Body of pancreas (tissue), 4 donors: ENCODE measurements at regions not wholly inside any gene's neighbourhood (a gene's known extent, or its start where the extent isn't known, plus 50 kb on each side); places are given as distances from the start of the nearest gene placed in this dataset.

ENCODE experiments used
- ATAC-seq: fragments of 150-250 bp; one replicate; pipeline ENCODE4 v1.9.1; 2016
- DNase-seq, 4 donors: peaks; one replicate each; pipeline ENCODE4 v3.0.0-alpha.2; 2019
- H3K27ac ChIP-seq, 4 donors: fragments of 200-600 bp; sonication (generic); 1 replicate in 3 of 4; 2 replicates in 1 of 4; pipeline versions ENCODE4 v1.5.1 to v1.6.1; 2016 to 2019; ENCODE audit warnings: mild to moderate bottlenecking in 1 of 4, mixed read lengths in 1 of 4, moderate library complexity in 1 of 4
- H3K27me3 ChIP-seq, 2 donors: fragments of 200-600 bp; sonication (generic); one replicate each; pipeline ENCODE4 v1.6.0; 2016; ENCODE audit warnings: mild to moderate bottlenecking in 1 of 2
- H3K36me3 ChIP-seq, 2 donors: fragments of 200-600 bp; sonication (generic); replicated peaks in 1 of 2; 2 replicates each; pipeline ENCODE4 v1.5.1; 2016; ENCODE audit warnings: low read depth in 2 of 2; ENCODE audit not compliant: insufficient read depth in 1 of 2
- H3K4me1 ChIP-seq: fragments of 200-600 bp; sonication (generic); one replicate; pipeline ENCODE4 v1.6.0; 2016
- H3K4me3 ChIP-seq, 2 donors: fragments of 200-600 bp; sonication (generic); 1 replicate in 1 of 2; 2 replicates in 1 of 2; pipeline ENCODE4 v1.5.1; 2016 to 2019
- H3K9me3 ChIP-seq, 3 donors: fragments of 200-600 bp; sonication (generic); 1 replicate in 2 of 3; 2 replicates in 1 of 3; pipeline ENCODE4 v1.5.1; 2016
- POLR2A ChIP-seq, 3 donors: fragments of 450-650 bp; IDR thresholded peaks; one replicate each; pipeline ENCODE4 v1.6.1; 2016; ENCODE audit warnings: antibody characterized with exemption in 3 of 3, mild to moderate bottlenecking in 2 of 3
- WGBS, 2 donors: methylation state at CpG; one replicate each; pipeline ENCODE4 v1.1.5; 2017; 5-methylcytosine and 5-hydroxymethylcytosine counted together
- intact Hi-C: fragments of 100-400 bp; cut with DNase I; formaldehyde crosslinking; loops from one replicate; pipeline ENCODE4 v1.15.1; 2023
- TF ChIP-seq, protein P1 (sequence below), 7 experiments: fragments of 450-650 bp in 4 of 7; fragments of 200-600 bp in 3 of 7; sonication (generic) in 3 of 7; IDR thresholded peaks; one replicate each; pipeline ENCODE4 v1.5.1; 2016 to 2019; ENCODE audit warnings: antibody characterized with exemption in 7 of 7

DNA sequence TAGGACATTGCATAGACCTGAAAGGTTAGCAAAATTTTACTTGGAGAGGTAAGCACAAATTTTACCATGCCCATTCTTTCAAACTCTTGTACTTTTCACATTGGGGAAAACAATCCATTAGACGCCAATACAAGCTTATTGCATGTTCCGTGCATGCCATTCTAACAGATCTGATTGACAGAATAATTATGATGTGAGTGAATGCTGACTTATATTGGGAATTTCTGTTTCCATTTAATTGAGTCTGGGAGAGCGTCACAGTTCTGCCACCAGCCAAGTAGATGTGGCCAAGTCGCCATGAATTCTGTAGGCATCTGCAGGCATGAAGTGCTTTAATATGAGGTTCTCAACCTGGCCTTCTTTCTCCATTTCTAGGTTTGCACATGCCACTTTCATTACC lies 1097.4 kb downstream of the VRK1 start:
- H3K36me3 ChIP-seq = no peaks in the 10 kb centered on the region
- DNase-seq = no peak
- no peak overlapping the region for H3K27ac ChIP-seq
- 80 to 85% methylated on average over 4 of the region's 4 CpGs for WGBS, 2 donors
- no peak overlapping the region for H3K4me3 ChIP-seq
- TF ChIP-seq, protein P1, sequence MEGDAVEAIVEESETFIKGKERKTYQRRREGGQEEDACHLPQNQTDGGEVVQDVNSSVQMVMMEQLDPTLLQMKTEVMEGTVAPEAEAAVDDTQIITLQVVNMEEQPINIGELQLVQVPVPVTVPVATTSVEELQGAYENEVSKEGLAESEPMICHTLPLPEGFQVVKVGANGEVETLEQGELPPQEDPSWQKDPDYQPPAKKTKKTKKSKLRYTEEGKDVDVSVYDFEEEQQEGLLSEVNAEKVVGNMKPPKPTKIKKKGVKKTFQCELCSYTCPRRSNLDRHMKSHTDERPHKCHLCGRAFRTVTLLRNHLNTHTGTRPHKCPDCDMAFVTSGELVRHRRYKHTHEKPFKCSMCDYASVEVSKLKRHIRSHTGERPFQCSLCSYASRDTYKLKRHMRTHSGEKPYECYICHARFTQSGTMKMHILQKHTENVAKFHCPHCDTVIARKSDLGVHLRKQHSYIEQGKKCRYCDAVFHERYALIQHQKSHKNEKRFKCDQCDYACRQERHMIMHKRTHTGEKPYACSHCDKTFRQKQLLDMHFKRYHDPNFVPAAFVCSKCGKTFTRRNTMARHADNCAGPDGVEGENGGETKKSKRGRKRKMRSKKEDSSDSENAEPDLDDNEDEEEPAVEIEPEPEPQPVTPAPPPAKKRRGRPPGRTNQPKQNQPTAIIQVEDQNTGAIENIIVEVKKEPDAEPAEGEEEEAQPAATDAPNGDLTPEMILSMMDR (IDR thresholded peaks at IDR 0.05) = no peak
- no peak for TF ChIP-seq POLR2A (IDR thresholded peaks at IDR 0.05)
- H3K4me1 ChIP-seq = no peaks in the 10 kb centered on the region
- intact Hi-C loops = no loop called here
- H3K27me3 ChIP-seq = no peaks in the 10 kb centered on the region
- ATAC-seq = no peak
- no peaks in the 10 kb centered on the region for H3K9me3 ChIP-seq

DNA sequence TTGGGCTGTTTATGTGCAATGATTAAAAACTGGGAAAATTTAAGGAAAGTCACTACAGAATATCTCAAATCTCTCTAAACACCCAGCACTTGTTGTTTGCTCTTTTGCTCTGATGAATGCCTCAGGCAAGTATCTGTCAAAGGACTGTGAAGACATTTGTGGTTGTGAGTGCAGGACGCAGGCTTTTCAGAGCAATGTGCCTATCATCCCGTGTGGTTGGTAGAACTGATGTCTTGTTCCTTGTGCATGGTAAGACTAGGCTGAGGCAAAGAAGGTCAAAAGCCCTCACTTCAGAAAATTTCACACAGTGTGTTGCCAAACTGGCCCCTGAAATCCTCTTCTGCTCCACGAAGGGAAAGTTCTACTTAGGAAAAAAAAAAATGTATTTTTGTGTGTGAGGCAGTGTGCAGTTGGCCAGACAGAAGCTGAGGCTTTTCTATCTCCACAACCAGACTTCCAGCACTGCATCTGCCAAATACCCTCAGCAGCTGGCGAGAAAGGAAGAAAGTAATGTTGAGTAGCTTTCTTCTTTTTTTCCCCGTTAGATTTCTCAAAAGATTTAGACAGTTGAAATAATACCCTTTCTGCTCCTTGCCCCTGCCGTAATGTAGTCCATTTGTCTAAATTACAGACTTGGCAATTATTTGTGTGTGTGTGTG lies 1103.1 kb downstream of the VRK1 start:
- H3K27ac ChIP-seq = no peak overlapping the region
- ATAC-seq (no peak), DNase-seq (no peak)
- H3K4me1 ChIP-seq = no peaks in the 10 kb centered on the region
- H3K4me3 ChIP-seq = no peak overlapping the region
- no peaks in the 10 kb centered on the region for H3K9me3 ChIP-seq
- H3K36me3 ChIP-seq = no peaks in the 10 kb centered on the region
- intact Hi-C loops = no loop called here
- no peak for TF ChIP-seq POLR2A (IDR thresholded peaks at IDR 0.05)
- TF ChIP-seq, protein P1 (IDR thresholded peaks at IDR 0.05) = no peak
- 34 to 42% methylated on average over 6 of the region's 6 CpGs for WGBS, 2 donors
- peaks cover 0 to under 1% of the 10 kb centered on the region in 2 donors for H3K27me3 ChIP-seq

DNA sequence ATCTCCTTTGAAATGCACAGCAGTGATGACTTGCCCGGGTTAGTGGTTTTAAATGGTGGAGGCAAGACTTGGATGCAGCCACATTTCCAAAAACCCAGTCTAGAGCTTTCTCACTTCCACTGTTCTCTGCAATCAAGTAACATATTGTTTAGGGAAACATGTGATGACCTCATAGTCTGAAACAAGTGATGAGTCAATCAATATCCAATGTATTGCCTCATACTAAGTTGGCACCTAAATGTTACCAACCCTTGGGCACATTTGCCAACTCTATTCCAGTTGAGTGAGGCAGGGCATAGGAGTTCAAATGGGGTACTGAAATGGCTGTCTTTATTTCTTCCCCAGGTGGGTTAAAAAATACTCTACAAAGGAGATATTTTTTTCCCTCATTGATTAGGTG lies 1105.4 kb downstream of the VRK1 start:
- TF ChIP-seq, protein P1 (IDR thresholded peaks at IDR 0.05) = no peak
- no peak for TF ChIP-seq POLR2A (IDR thresholded peaks at IDR 0.05)
- Histone ChIP-seq H3K27me3 (peaks cover 0 to 4% of the 10 kb centered on the region in 2 donors), H3K36me3 (no peaks in the 10 kb centered on the region), H3K9me3 (no peaks in the 10 kb centered on the region), H3K27ac (no peak overlapping the region), H3K4me3 (no peak overlapping the region), H3K4me1 (no peaks in the 10 kb centered on the region)
- ATAC-seq (no peak), DNase-seq (no peak)
- intact Hi-C loops = no loop called here
- 77 to 94% methylated on average over 1 of the region's 1 CpG for WGBS, 2 donors

DNA sequence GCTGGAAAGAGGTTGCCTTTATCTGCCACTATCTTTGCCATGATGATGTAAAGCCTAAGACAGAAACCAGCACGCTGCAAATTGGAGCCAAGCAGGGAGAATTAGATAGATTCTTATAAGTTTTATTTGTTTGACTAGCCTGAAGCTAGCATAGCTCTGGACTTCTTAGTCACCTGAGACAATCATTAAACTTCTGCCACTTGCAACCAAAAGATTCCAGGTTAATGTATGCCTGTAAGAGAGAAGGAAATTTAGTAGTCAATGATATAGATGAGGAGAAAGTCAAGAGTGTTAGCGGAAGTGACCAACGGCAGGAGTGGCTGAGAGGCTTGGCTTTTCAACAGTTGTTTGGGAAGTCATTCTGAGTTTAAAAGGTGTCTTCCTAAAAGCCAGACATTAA lies 1106.6 kb downstream of the VRK1 start:
- DNase-seq (no peak), ATAC-seq (no peak)
- Histone ChIP-seq H3K4me1 (no peaks in the 10 kb centered on the region), H3K4me3 (no peak overlapping the region), H3K27ac (no peak overlapping the region), H3K9me3 (no peaks in the 10 kb centered on the region), H3K36me3 (no peaks in the 10 kb centered on the region), H3K27me3 (peaks cover 0 to 4% of the 10 kb centered on the region in 2 donors)
- intact Hi-C loops = no loop called here
- WGBS, 2 donors = 27 to 33% methylated on average over 3 of the region's 3 CpGs
- no peak for TF ChIP-seq POLR2A (IDR thresholded peaks at IDR 0.05)
- TF ChIP-seq, protein P1 (IDR thresholded peaks at IDR 0.05) = no peak

DNA sequence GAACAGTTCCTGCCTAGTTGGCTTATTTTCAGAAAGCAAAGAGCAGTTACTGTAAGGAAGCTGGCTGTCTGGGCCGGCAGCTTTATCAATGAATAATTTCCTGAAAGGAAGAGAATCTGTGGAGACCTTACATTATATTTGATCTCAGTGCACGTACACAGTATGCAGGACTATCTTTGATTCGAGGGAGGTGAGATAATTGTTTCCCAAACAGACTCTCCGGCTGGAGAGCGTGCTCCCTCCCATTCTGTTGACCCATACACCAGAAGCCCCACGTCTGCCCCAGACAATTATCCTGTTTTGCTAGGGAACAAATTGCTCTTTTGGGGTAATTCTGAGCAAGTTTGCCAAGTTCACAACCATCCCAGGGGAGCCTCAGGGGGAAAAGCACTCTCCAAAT lies 1115.0 kb downstream of the VRK1 start:
- Histone ChIP-seq H3K4me1 (no peaks in the 10 kb centered on the region), H3K27me3 (no peaks in the 10 kb centered on the region), H3K27ac (no peak overlapping the region), H3K36me3 (no peaks in the 10 kb centered on the region), H3K9me3 (no peaks in the 10 kb centered on the region), H3K4me3 (no peak overlapping the region)
- no peak for DNase-seq
- ATAC-seq = no peak
- intact Hi-C loops = no loop called here
- 28 to 45% methylated on average over 6 of the region's 6 CpGs for WGBS, 2 donors
- TF ChIP-seq, protein P1 (IDR thresholded peaks at IDR 0.05) = no peak
- no peak for TF ChIP-seq POLR2A (IDR thresholded peaks at IDR 0.05)
